ENCODE measurements at regions not wholly inside any gene's neighbourhood (a gene's known extent, or its start where the extent isn't known, plus 50 kb on each side); places are given as distances from the start of the nearest gene placed in this dataset.

- H3K79me2 ChIP-seq (ENCODE audit: control insufficient read depth, insufficient read depth, low read length, unreplicated experiment): no peaks in the 10 kb centered on the region
- H2AFZ ChIP-seq (ENCODE audit: low read length, unreplicated experiment): no peak overlapping the region
- no peaks in the 10 kb centered on the region for H3K27me3 ChIP-seq (ENCODE audit: insufficient read depth, low read length)
- no peak overlapping the region for H3K4me3 ChIP-seq (ENCODE audit: low read depth, low read length)
- H3K27ac ChIP-seq (ENCODE audit: low read depth, low read length): no peak overlapping the region
- H3K4me1 ChIP-seq (ENCODE audit: control insufficient read depth, insufficient read depth, low read length, unreplicated experiment): peaks cover 4% of the 10 kb centered on the region
- no peaks in the 10 kb centered on the region for H3K36me3 ChIP-seq (ENCODE audit: insufficient read depth, low read length)
These were observed 297.3 kb upstream of the JAG1 start for GRCh38 chr20:10971096-10971495.

GRCh38 chr20:10972219-10972860, 298.5 kb upstream of the JAG1 start:
- no peak overlapping the region for H2AFZ ChIP-seq (ENCODE audit: low read length, unreplicated experiment)
- no peak overlapping the region for H3K4me3 ChIP-seq (ENCODE audit: low read depth, low read length)
- H3K4me1 ChIP-seq (ENCODE audit: control insufficient read depth, insufficient read depth, low read length, unreplicated experiment): peaks cover 4% of the 10 kb centered on the region
- H3K79me2 ChIP-seq (ENCODE audit: control insufficient read depth, insufficient read depth, low read length, unreplicated experiment): no peaks in the 10 kb centered on the region
- H3K27ac ChIP-seq (ENCODE audit: low read depth, low read length): no peak overlapping the region
- no peaks in the 10 kb centered on the region for H3K36me3 ChIP-seq (ENCODE audit: insufficient read depth, low read length)
- no peaks in the 10 kb centered on the region for H3K27me3 ChIP-seq (ENCODE audit: insufficient read depth, low read length)

- H3K79me2 ChIP-seq (ENCODE audit: control insufficient read depth, insufficient read depth, low read length, unreplicated experiment): no peaks in the 10 kb centered on the region
- no peak overlapping the region for H3K27ac ChIP-seq (ENCODE audit: low read depth, low read length)
- no peaks in the 10 kb centered on the region for H3K27me3 ChIP-seq (ENCODE audit: insufficient read depth, low read length)
- H2AFZ ChIP-seq (ENCODE audit: low read length, unreplicated experiment): no peak overlapping the region
- H3K36me3 ChIP-seq (ENCODE audit: insufficient read depth, low read length): no peaks in the 10 kb centered on the region
- H3K4me3 ChIP-seq (ENCODE audit: low read depth, low read length): no peak overlapping the region
- peaks cover 1% of the 10 kb centered on the region for H3K4me1 ChIP-seq (ENCODE audit: control insufficient read depth, insufficient read depth, low read length, unreplicated experiment)
These were observed 302.3 kb upstream of the JAG1 start for GRCh38 chr20:10976051-10976450.

- Histone ChIP-seq H3K4me1 (ENCODE audit: control insufficient read depth, insufficient read depth, low read length, unreplicated experiment) (peaks cover 9% of the 10 kb centered on the region), H2AFZ (ENCODE audit: low read length, unreplicated experiment) (no peak overlapping the region), H3K27ac (ENCODE audit: low read depth, low read length) (no peak overlapping the region), H3K4me3 (ENCODE audit: low read depth, low read length) (no peak overlapping the region), H3K79me2 (ENCODE audit: control insufficient read depth, insufficient read depth, low read length, unreplicated experiment) (no peaks in the 10 kb centered on the region), H3K36me3 (ENCODE audit: insufficient read depth, low read length) (no peaks in the 10 kb centered on the region), H3K27me3 (ENCODE audit: insufficient read depth, low read length) (no peaks in the 10 kb centered on the region)
These were observed 304.4 kb upstream of the JAG1 start for GRCh38 chr20:10978019-10978702.

GRCh38 chr20:10978713-10979112, 304.9 kb upstream of the JAG1 start:
- Histone ChIP-seq H3K4me1 (ENCODE audit: control insufficient read depth, insufficient read depth, low read length, unreplicated experiment) (peaks cover 10% of the 10 kb centered on the region), H3K27ac (ENCODE audit: low read depth, low read length) (no peak overlapping the region), H3K36me3 (ENCODE audit: insufficient read depth, low read length) (no peaks in the 10 kb centered on the region), H2AFZ (ENCODE audit: low read length, unreplicated experiment) (no peak overlapping the region), H3K27me3 (ENCODE audit: insufficient read depth, low read length) (no peaks in the 10 kb centered on the region), H3K4me3 (ENCODE audit: low read depth, low read length) (no peak overlapping the region), H3K79me2 (ENCODE audit: control insufficient read depth, insufficient read depth, low read length, unreplicated experiment) (no peaks in the 10 kb centered on the region)

- peak overlapping the region; percentile 61 for H3K27ac ChIP-seq (ENCODE audit: low read depth, low read length)
- no peaks in the 10 kb centered on the region for H3K36me3 ChIP-seq (ENCODE audit: insufficient read depth, low read length)
These were observed 308.9 kb upstream of the JAG1 start for GRCh38 chr20:10982692-10983091.

GRCh38 chr20:10984294-10984693, 310.5 kb upstream of the JAG1 start:
- Histone ChIP-seq H3K4me1 (ENCODE audit: control insufficient read depth, insufficient read depth, low read length, unreplicated experiment) (peaks cover 22% of the 10 kb centered on the region), H3K79me2 (ENCODE audit: control insufficient read depth, insufficient read depth, low read length, unreplicated experiment) (no peaks in the 10 kb centered on the region), H3K27me3 (ENCODE audit: insufficient read depth, low read length) (no peaks in the 10 kb centered on the region), H3K4me3 (ENCODE audit: low read depth, low read length) (no peak overlapping the region), H3K27ac (ENCODE audit: low read depth, low read length) (no peak overlapping the region), H3K36me3 (ENCODE audit: insufficient read depth, low read length) (no peaks in the 10 kb centered on the region), H2AFZ (ENCODE audit: low read length, unreplicated experiment) (no peak overlapping the region)

More at GRCh38 chr20:10982692-10983091, 308.9 kb upstream of the JAG1 start:
- Histone ChIP-seq H2AFZ (ENCODE audit: low read length, unreplicated experiment) (peak overlapping the region; percentile 67), H3K4me1 (ENCODE audit: control insufficient read depth, insufficient read depth, low read length, unreplicated experiment) (peaks cover 22% of the 10 kb centered on the region), H3K27me3 (ENCODE audit: insufficient read depth, low read length) (no peaks in the 10 kb centered on the region), H3K79me2 (ENCODE audit: control insufficient read depth, insufficient read depth, low read length, unreplicated experiment) (no peaks in the 10 kb centered on the region), H3K4me3 (ENCODE audit: low read depth, low read length) (no peak overlapping the region)

GRCh38 chr20:10984913-10985312, 311.1 kb upstream of the JAG1 start:
- Histone ChIP-seq H3K79me2 (ENCODE audit: control insufficient read depth, insufficient read depth, low read length, unreplicated experiment) (no peaks in the 10 kb centered on the region), H3K36me3 (ENCODE audit: insufficient read depth, low read length) (no peaks in the 10 kb centered on the region), H3K27me3 (ENCODE audit: insufficient read depth, low read length) (no peaks in the 10 kb centered on the region), H3K27ac (ENCODE audit: low read depth, low read length) (peak overlapping the region; percentile 25; the same call in 1 of the 2 replicates), H3K4me3 (ENCODE audit: low read depth, low read length) (no peak overlapping the region), H3K4me1 (ENCODE audit: control insufficient read depth, insufficient read depth, low read length, unreplicated experiment) (peaks cover 22% of the 10 kb centered on the region), H2AFZ (ENCODE audit: low read length, unreplicated experiment) (no peak overlapping the region)

- Histone ChIP-seq H3K27ac (ENCODE audit: low read depth, low read length) (peak overlapping the region; percentile 25; the same call in 1 of the 2 replicates), H2AFZ (ENCODE audit: low read length, unreplicated experiment) (no peak overlapping the region), H3K27me3 (ENCODE audit: insufficient read depth, low read length) (no peaks in the 10 kb centered on the region)
These were observed 311.7 kb upstream of the JAG1 start for GRCh38 chr20:10985536-10985935.

GRCh38 chr20:10986586-10986985, 312.8 kb upstream of the JAG1 start:
- Histone ChIP-seq H3K79me2 (ENCODE audit: control insufficient read depth, insufficient read depth, low read length, unreplicated experiment) (no peaks in the 10 kb centered on the region), H3K4me1 (ENCODE audit: control insufficient read depth, insufficient read depth, low read length, unreplicated experiment) (peaks cover 22% of the 10 kb centered on the region), H3K27me3 (ENCODE audit: insufficient read depth, low read length) (no peaks in the 10 kb centered on the region), H3K4me3 (ENCODE audit: low read depth, low read length) (no peak overlapping the region), H3K36me3 (ENCODE audit: insufficient read depth, low read length) (no peaks in the 10 kb centered on the region), H2AFZ (ENCODE audit: low read length, unreplicated experiment) (no peak overlapping the region), H3K27ac (ENCODE audit: low read depth, low read length) (no peak overlapping the region)

More at GRCh38 chr20:10985536-10985935, 311.7 kb upstream of the JAG1 start:
- Histone ChIP-seq H3K4me3 (ENCODE audit: low read depth, low read length) (no peak overlapping the region), H3K4me1 (ENCODE audit: control insufficient read depth, insufficient read depth, low read length, unreplicated experiment) (peaks cover 22% of the 10 kb centered on the region), H3K36me3 (ENCODE audit: insufficient read depth, low read length) (no peaks in the 10 kb centered on the region), H3K79me2 (ENCODE audit: control insufficient read depth, insufficient read depth, low read length, unreplicated experiment) (no peaks in the 10 kb centered on the region)
